Hepatocyte (in vitro differentiated cells): ENCODE measurements at regions not wholly inside any gene's neighbourhood (a gene's known extent, or its start where the extent isn't known, plus 50 kb on each side); places are given as distances from the start of the nearest gene placed in this dataset.

Experiments used
- DNase-seq: peaks from one replicate; pipeline ENCODE4 v3.0.0-alpha.2; 2016; ENCODE audit warnings: low spot score
- H2AFZ ChIP-seq: fragments of 200-600 bp; sonication (generic); 2 replicates; pipeline ENCODE4 v1.6.0; 2016; ENCODE audit warnings: antibody characterized with exemption, mild to moderate bottlenecking
- H3K27ac ChIP-seq: fragments of 200-600 bp; sonication (generic); 2 replicates; pipeline ENCODE4 v1.5.1; 2016; ENCODE audit warnings: mild to moderate bottlenecking
- H3K27me3 ChIP-seq: fragments of 200-600 bp; sonication (generic); 2 replicates; pipeline ENCODE4 v1.6.1; 2016
- H3K36me3 ChIP-seq: fragments of 200-600 bp; sonication (generic); replicated peaks from 2 replicates; pipeline ENCODE4 v1.5.1; 2016; ENCODE audit warnings: low read depth; ENCODE audit not compliant: insufficient read depth
- H3K4me1 ChIP-seq: fragments of 200-600 bp; sonication (generic); 2 replicates; pipeline ENCODE4 v1.5.1; 2016; ENCODE audit warnings: mild to moderate bottlenecking, moderate library complexity; ENCODE audit not compliant: insufficient read depth
- H3K4me2 ChIP-seq: fragments of 200-600 bp; sonication (generic); 2 replicates; pipeline ENCODE4 v1.6.0; 2016
- H3K4me3 ChIP-seq: fragments of 200-600 bp; sonication (generic); 2 replicates; pipeline ENCODE4 v1.5.1; 2016; ENCODE audit warnings: mild to moderate bottlenecking
- H3K79me2 ChIP-seq: fragments of 200-600 bp; sonication (generic); 2 replicates; pipeline ENCODE4 v1.6.0; 2017; ENCODE audit warnings: mild to moderate bottlenecking
- H3K9me2 ChIP-seq: fragments of 200-600 bp; sonication (generic); replicated peaks from 2 replicates; pipeline ENCODE4 v1.6.0; 2017; ENCODE audit warnings: mild to moderate bottlenecking; ENCODE audit not compliant: insufficient read depth
- H3K9me3 ChIP-seq: fragments of 200-600 bp; sonication (generic); 2 replicates; pipeline ENCODE4 v1.5.1; 2016; ENCODE audit warnings: low read depth, mild to moderate bottlenecking
- H4K20me1 ChIP-seq: fragments of 200-600 bp; sonication (generic); 2 replicates; pipeline ENCODE4 v1.6.0; 2016; ENCODE audit warnings: mild to moderate bottlenecking; ENCODE audit not compliant: insufficient read depth, poor library complexity, severe bottlenecking
- CTCF ChIP-seq: fragments of 200-600 bp; sonication (generic); IDR thresholded peaks from 2 replicates; pipeline ENCODE4 v1.5.1; 2016; ENCODE audit warnings: antibody characterized with exemption, mild to moderate bottlenecking; ENCODE audit not compliant: poor library complexity
- EZH2 ChIP-seq: fragments of 200-600 bp; sonication (generic); IDR thresholded peaks from 2 replicates; pipeline ENCODE4 v1.6.1; 2016; ENCODE audit warnings: antibody characterized with exemption, mild to moderate bottlenecking, borderline replicate concordance
- EZH2phosphoT487 ChIP-seq: fragments of 200-600 bp; sonication (generic); IDR thresholded peaks from one replicate; pipeline ENCODE4 v1.6.1; 2018; ENCODE audit warnings: antibody characterized with exemption, mild to moderate bottlenecking, low read depth, moderate library complexity; ENCODE audit not compliant: unreplicated experiment, severe bottlenecking
- WGBS: methylation state at CpG from one replicate; pipeline ENCODE4 v1.1.6; 2016; ENCODE audit warnings: low lambda C conversion rate; ENCODE audit errors: missing lambda C conversion rate; 5-methylcytosine and 5-hydroxymethylcytosine counted together

- Histone ChIP-seq H3K9me3 (no peaks in the 10 kb centered on the region), H3K4me3 (no peak overlapping the region), H3K9me2 (no peaks in the 10 kb centered on the region), H3K27ac (peak overlapping the region; percentile 58), H2AFZ (no peak overlapping the region), H3K4me2 (no peak overlapping the region), H4K20me1 (no peaks in the 10 kb centered on the region), H3K79me2 (no peaks in the 10 kb centered on the region), H3K27me3 (peaks cover 5% of the 10 kb centered on the region), H3K4me1 (peaks cover 16% of the 10 kb centered on the region), H3K36me3 (no peaks in the 10 kb centered on the region)
- TF ChIP-seq EZH2 = no peak
- TF ChIP-seq EZH2phosphoT487 = no peak
- no peak for TF ChIP-seq CTCF
- WGBS = 50% methylated on average over 13 of the region's 13 CpGs
- peak; percentile 44 for DNase-seq
These were observed 406.6 kb upstream of the EEF2KMT start for GRCh38 chr16:5504064-5504781.

GRCh38 chr16:5502944-5503343, 405.3 kb upstream of the EEF2KMT start:
- H3K9me3 ChIP-seq = no peaks in the 10 kb centered on the region
- H4K20me1 ChIP-seq = no peaks in the 10 kb centered on the region
- WGBS = 82% methylated on average over 6 of the region's 6 CpGs
- no peak overlapping the region for H3K27ac ChIP-seq
- no peak overlapping the region for H3K4me2 ChIP-seq
- no peaks in the 10 kb centered on the region for H3K36me3 ChIP-seq
- H3K27me3 ChIP-seq = peaks cover 5% of the 10 kb centered on the region
- no peak overlapping the region for H3K4me3 ChIP-seq
- no peak overlapping the region for H2AFZ ChIP-seq
- peaks cover 16% of the 10 kb centered on the region for H3K4me1 ChIP-seq
- DNase-seq = no peak
- H3K79me2 ChIP-seq = no peaks in the 10 kb centered on the region
- TF ChIP-seq EZH2phosphoT487 (no peak), EZH2 (no peak), CTCF (no peak)
- no peaks in the 10 kb centered on the region for H3K9me2 ChIP-seq

- Histone ChIP-seq H3K27ac (no peak overlapping the region), H2AFZ (no peak overlapping the region), H3K9me3 (no peaks in the 10 kb centered on the region), H3K27me3 (peaks cover 5% of the 10 kb centered on the region), H3K4me2 (no peak overlapping the region), H3K4me1 (peaks cover 16% of the 10 kb centered on the region), H3K4me3 (no peak overlapping the region), H3K9me2 (no peaks in the 10 kb centered on the region), H3K79me2 (no peaks in the 10 kb centered on the region), H4K20me1 (no peaks in the 10 kb centered on the region), H3K36me3 (no peaks in the 10 kb centered on the region)
- peak; percentile 73 for DNase-seq
- TF ChIP-seq EZH2 (no peak), CTCF (peak; percentile 69)
- WGBS = 12% methylated on average over 7 of the region's 7 CpGs
These were observed 404.9 kb upstream of the EEF2KMT start for GRCh38 chr16:5502467-5502869.

GRCh38 chr16:5500526-5500925, 402.9 kb upstream of the EEF2KMT start:
- Histone ChIP-seq H3K9me2 (no peaks in the 10 kb centered on the region), H3K79me2 (no peaks in the 10 kb centered on the region), H3K27ac (no peak overlapping the region), H4K20me1 (no peaks in the 10 kb centered on the region), H3K9me3 (no peaks in the 10 kb centered on the region), H3K4me2 (no peak overlapping the region), H3K36me3 (no peaks in the 10 kb centered on the region), H3K4me1 (peaks cover 16% of the 10 kb centered on the region), H3K27me3 (no peaks in the 10 kb centered on the region), H2AFZ (no peak overlapping the region), H3K4me3 (no peak overlapping the region)
- TF ChIP-seq CTCF = no peak
- no peak for TF ChIP-seq EZH2phosphoT487
- TF ChIP-seq EZH2 = no peak
- 83% methylated on average over 3 of the region's 3 CpGs for WGBS
- DNase-seq = no peak
